IMR-90 (cell line): ENCODE measurements at regions not wholly inside any gene's neighbourhood (a gene's known extent, or its start where the extent isn't known, plus 50 kb on each side); places are given as distances from the start of the nearest gene placed in this dataset.

Experiments used
- ATAC-seq: fragments of 200-7000 bp; cut with Tn5 transposase; 2 replicates; pipeline ENCODE4 v1.9.1; 2020; ENCODE audit warnings: low read depth, mild to moderate bottlenecking, moderate library complexity
- BruUV-seq: library from RNA; stranded (reverse); fragments of 400-500 nt; replicated peaks from 2 replicates; lab custom pipeline; 2021; lab: Mats Ljungman, UMichigan
- CTCF ChIA-PET: fragments of 300-600 bp; formaldehyde crosslinking; extraction: SDS; loops from one replicate; lab custom pipeline; 2021; ENCODE audit warnings: antibody characterized with exemption; lab: Yijun Ruan, JAX
- POLR2A ChIA-PET: fragments of 300-600 bp; sonication (Branson Sonifier 250); formaldehyde crosslinking; loops from one replicate; lab custom pipeline; 2022; ENCODE audit warnings: antibody characterized with exemption; ENCODE audit not compliant: unreplicated experiment; lab: Charles Lee
- DNase-seq: peaks from one replicate; pipeline ENCODE4 v3.0.0; 2013
- H2AFZ ChIP-seq: replicated peaks from 2 replicates; pipeline ENCODE3; 2013; ENCODE audit warnings: low read length, mild to moderate bottlenecking; ENCODE audit not compliant: poor library complexity
- H2AK5ac ChIP-seq: 2 replicates; pipeline ENCODE4 v1.6.1; 2013; ENCODE audit warnings: low read depth, low read length, inconsistent platforms
- H2AK9ac ChIP-seq: replicated peaks from 2 replicates; pipeline ENCODE3; 2013; ENCODE audit warnings: mild to moderate bottlenecking, low read depth, low read length, moderate library complexity; ENCODE audit not compliant: poor library complexity
- H2BK120ac ChIP-seq: 2 replicates; pipeline ENCODE4 v1.6.1; 2013; ENCODE audit warnings: low read depth, low read length, inconsistent platforms
- H2BK15ac ChIP-seq: 3 replicates; pipeline ENCODE4 v1.6.1; 2013; ENCODE audit warnings: low read depth, low read length, inconsistent platforms
- H2BK20ac ChIP-seq: 2 replicates; pipeline ENCODE4 v1.6.1; 2013; ENCODE audit warnings: low read depth, mild to moderate bottlenecking, inconsistent platforms, low read length, moderate library complexity
- H2BK5ac ChIP-seq: 2 replicates; pipeline ENCODE4 v1.6.1; 2013; ENCODE audit warnings: mild to moderate bottlenecking, low read depth, low read length, inconsistent platforms; ENCODE audit not compliant: poor library complexity, severe bottlenecking
- H3K14ac ChIP-seq: replicated peaks from 2 replicates; pipeline ENCODE4 v1.6.1; 2013; ENCODE audit warnings: low read depth, low read length, inconsistent platforms
- H3K18ac ChIP-seq: 2 replicates; pipeline ENCODE4 v1.6.1; 2013; ENCODE audit warnings: low read depth, low read length, control low read depth
- H3K23ac ChIP-seq: 2 replicates; pipeline ENCODE4 v1.6.1; 2013; ENCODE audit warnings: low read depth, low read length, inconsistent platforms
- H3K27ac ChIP-seq: 2 replicates; pipeline ENCODE4 v1.5.1; 2013; ENCODE audit warnings: mild to moderate bottlenecking, control low read depth, low read length; ENCODE audit not compliant: insufficient read depth
- H3K27me3 ChIP-seq: 2 replicates; pipeline ENCODE4 v1.6.1; 2013; ENCODE audit warnings: low read length; ENCODE audit not compliant: control insufficient read depth, insufficient read depth
- H3K36me3 ChIP-seq: 2 replicates; pipeline ENCODE4 v1.6.1; 2013; ENCODE audit warnings: low read length, mixed read lengths; ENCODE audit not compliant: control insufficient read depth, insufficient read depth
- H3K4ac ChIP-seq: 2 replicates; pipeline ENCODE4 v1.6.1; 2013; ENCODE audit warnings: low read depth, low read length, inconsistent platforms
- H3K4me1 ChIP-seq: 2 replicates; pipeline ENCODE4 v1.6.1; 2013; ENCODE audit warnings: low read length, mixed read lengths; ENCODE audit not compliant: control insufficient read depth, insufficient read depth
- H3K4me2 ChIP-seq: 2 replicates; pipeline ENCODE4 v1.6.1; 2013; ENCODE audit warnings: low read depth, mild to moderate bottlenecking, control low read depth, low read length, moderate library complexity
- H3K4me3 ChIP-seq: 2 replicates; pipeline ENCODE4 v1.5.1; 2013; ENCODE audit warnings: low read depth, mild to moderate bottlenecking, control low read depth, low read length, moderate library complexity; ENCODE audit not compliant: insufficient read depth
- H3K56ac ChIP-seq: 2 replicates; pipeline ENCODE4 v1.6.1; 2013; ENCODE audit warnings: low read length, inconsistent platforms; ENCODE audit not compliant: insufficient read depth; ENCODE audit errors: extremely low read depth
- H3K79me1 ChIP-seq, 2 experiments: 2 replicates each; pipeline ENCODE4 v1.6.1; 2013; ENCODE audit warnings: low read length in 2 of 2, inconsistent platforms in 1 of 2, low read depth in 1 of 2
- H3K9ac ChIP-seq: 2 replicates; pipeline ENCODE4 v1.6.1; 2013; ENCODE audit warnings: low read depth, low read length, control low read depth
- H3K9me1 ChIP-seq: 2 replicates; pipeline ENCODE4 v1.6.1; 2013; ENCODE audit warnings: low read length, inconsistent platforms; ENCODE audit not compliant: insufficient read depth
- H3K9me3 ChIP-seq: 2 replicates; pipeline ENCODE4 v1.6.1; 2013; ENCODE audit warnings: low read length; ENCODE audit not compliant: control insufficient read depth, insufficient read depth
- H4K20me1 ChIP-seq: 2 replicates; pipeline ENCODE4 v1.6.1; 2013; ENCODE audit warnings: low read length, inconsistent platforms; ENCODE audit not compliant: insufficient read depth
- H4K5ac ChIP-seq: 2 replicates; pipeline ENCODE4 v1.6.1; 2013; ENCODE audit warnings: mild to moderate bottlenecking, low read depth, low read length, control low read depth
- H4K8ac ChIP-seq, 2 experiments: 2 replicates each; pipeline ENCODE4 v1.6.1; 2013; ENCODE audit warnings: low read depth in 2 of 2, low read length in 2 of 2, control low read depth in 1 of 2, inconsistent platforms in 1 of 2
- H4K91ac ChIP-seq: 2 replicates; pipeline ENCODE4 v1.6.1; 2013; ENCODE audit warnings: low read depth, low read length, inconsistent platforms; ENCODE audit not compliant: insufficient read depth
- FOS ChIP-seq: fragments of 150-350 bp; IDR thresholded peaks from 2 replicates; pipeline ENCODE4 v1.6.1; 2016; ENCODE audit warnings: low read depth, low read length
- SMC3 ChIP-seq: fragments of 150-350 bp; IDR thresholded peaks from 2 replicates; pipeline ENCODE4 v1.6.1; 2016; ENCODE audit warnings: low read depth, mild to moderate bottlenecking, antibody characterized with exemption, low read length, moderate library complexity
- WGBS, 2 experiments: methylation state at CpG; one replicate each; pipeline versions ENCODE4 v1.1.5 to v1.1.7; 2013; ENCODE audit warnings: missing lambda C conversion rate in 2 of 2; ENCODE audit not compliant: insufficient read length in 1 of 2; ENCODE audit errors: extremely low coverage in 2 of 2; 5-methylcytosine and 5-hydroxymethylcytosine counted together
- dilution Hi-C: fragments of 300-500 bp; cut with HindIII; formaldehyde crosslinking; loops from one replicate; pipeline ENCODE4 v1.14.3; 2018; ENCODE audit warnings: low sequenced_read_pairs; ENCODE audit not compliant: unreplicated experiment
- in situ Hi-C: fragments of 300-500 bp; cut with MboI; formaldehyde crosslinking; loops from 3 replicates; pipeline ENCODE4 v1.14.3; 2019; ENCODE audit warnings: low sequenced_read_pairs, inconsistent platforms, mixed read lengths
- intact Hi-C: fragments of 100-400 bp; cut with micrococcal nuclease; formaldehyde crosslinking; loops from 2 replicates; pipeline ENCODE4 v1.10.0; 2022

GRCh38 chr18:51653507-51654213, 456.2 kb upstream of the MEX3C start:
- dilution Hi-C loops (no loop called here), intact Hi-C loops (no loop called here), in situ Hi-C loops (loop anchor here (25.0 kb wide), 1 partner anchor 1034 kb away; no protein-coding TSS in a partner anchor)
- no peak overlapping the region for H3K4me3 ChIP-seq
- no peak overlapping the region for H2BK120ac ChIP-seq
- H2AK9ac ChIP-seq: no peak overlapping the region
- no peak overlapping the region for H3K56ac ChIP-seq
- H3K18ac ChIP-seq: no peak overlapping the region
- H3K14ac ChIP-seq: no peak overlapping the region
- no peak for ATAC-seq
- no peak overlapping the region for H3K4ac ChIP-seq
- BruUV-seq: no TSS peak
- no peak overlapping the region for H2BK15ac ChIP-seq
- H4K8ac ChIP-seq: no peak overlapping the region
- H3K4me2 ChIP-seq: no peak overlapping the region
- H3K4me1 ChIP-seq: no peaks in the 10 kb centered on the region
- H3K9me3 ChIP-seq: peaks cover 13% of the 10 kb centered on the region; the same call in 1 of the 2 replicates
- H2BK5ac ChIP-seq: no peak overlapping the region
- H4K20me1 ChIP-seq: no peaks in the 10 kb centered on the region
- H3K9me1 ChIP-seq: no peaks in the 10 kb centered on the region
- ChIA-PET POLR2A (no interaction called here), CTCF (no interaction called here)
- no peaks in the 10 kb centered on the region for H3K79me1 ChIP-seq
- H3K23ac ChIP-seq: no peak overlapping the region
- no peak overlapping the region for H4K5ac ChIP-seq
- H3K27me3 ChIP-seq: no peaks in the 10 kb centered on the region
- H3K27ac ChIP-seq: no peak overlapping the region
- no peak overlapping the region for H2AK5ac ChIP-seq
- H4K91ac ChIP-seq: no peak overlapping the region
- no peak overlapping the region for H3K9ac ChIP-seq
- DNase-seq: no peak
- H2BK20ac ChIP-seq: no peak overlapping the region
- TF ChIP-seq FOS (no peak), SMC3 (no peak)
- no peak overlapping the region for H2AFZ ChIP-seq
- no peaks in the 10 kb centered on the region for H3K36me3 ChIP-seq
- WGBS, 2 experiments: no CpG with 5 or more reads among the region's 3 CpGs
